Kidney epithelial cell (primary cell): ENCODE measurements at regions not wholly inside any gene's neighbourhood (a gene's known extent, or its start where the extent isn't known, plus 50 kb on each side); places are given as distances from the start of the nearest gene placed in this dataset.

Experiments used
- DNase-seq: peaks from one replicate; pipeline ENCODE4 v3.0.0-alpha.2; 2010; ENCODE audit warnings: low read depth
- H3K27me3 ChIP-seq: 2 replicates; pipeline ENCODE4 v1.6.0; 2011; ENCODE audit warnings: low read length; ENCODE audit not compliant: control insufficient read depth, insufficient read depth
- H3K36me3 ChIP-seq: 2 replicates; pipeline ENCODE4 v1.5.1; 2011; ENCODE audit warnings: low read length; ENCODE audit not compliant: control insufficient read depth, insufficient read depth
- H3K4me3 ChIP-seq: 2 replicates; pipeline ENCODE4 v1.5.1; 2011; ENCODE audit warnings: low read depth, mild to moderate bottlenecking, control low read depth, low read length
- TF ChIP-seq, protein P1 (sequence below): IDR thresholded peaks from 2 replicates; pipeline ENCODE4 v1.5.1; 2011; ENCODE audit warnings: mild to moderate bottlenecking, moderate library complexity, low read length, control low read depth, inconsistent platforms; ENCODE audit not compliant: insufficient read depth, poor library complexity, severe bottlenecking

DNA sequence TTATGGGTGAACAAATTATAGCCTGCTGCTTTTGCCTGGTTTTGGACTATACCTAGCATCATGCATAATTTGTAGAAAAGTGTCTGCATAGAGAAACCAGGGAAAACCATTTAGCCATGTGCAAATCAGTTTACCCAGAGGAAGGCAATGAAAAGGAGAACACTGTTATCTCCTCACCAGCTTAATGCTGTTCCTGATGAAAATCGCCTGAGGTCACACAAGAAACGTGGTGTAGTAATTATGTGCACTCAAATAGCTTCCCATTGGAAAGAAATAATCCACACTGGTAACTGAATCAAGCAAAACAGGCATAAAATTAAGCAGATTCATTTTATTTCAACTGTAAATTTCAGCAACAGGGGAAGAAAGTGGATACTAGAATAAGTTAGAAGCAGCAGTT is 51.7 kb upstream of the FAM240B start:
- no peaks in the 10 kb centered on the region for H3K27me3 ChIP-seq
- H3K36me3 ChIP-seq: no peaks in the 10 kb centered on the region
- TF ChIP-seq, protein P1, sequence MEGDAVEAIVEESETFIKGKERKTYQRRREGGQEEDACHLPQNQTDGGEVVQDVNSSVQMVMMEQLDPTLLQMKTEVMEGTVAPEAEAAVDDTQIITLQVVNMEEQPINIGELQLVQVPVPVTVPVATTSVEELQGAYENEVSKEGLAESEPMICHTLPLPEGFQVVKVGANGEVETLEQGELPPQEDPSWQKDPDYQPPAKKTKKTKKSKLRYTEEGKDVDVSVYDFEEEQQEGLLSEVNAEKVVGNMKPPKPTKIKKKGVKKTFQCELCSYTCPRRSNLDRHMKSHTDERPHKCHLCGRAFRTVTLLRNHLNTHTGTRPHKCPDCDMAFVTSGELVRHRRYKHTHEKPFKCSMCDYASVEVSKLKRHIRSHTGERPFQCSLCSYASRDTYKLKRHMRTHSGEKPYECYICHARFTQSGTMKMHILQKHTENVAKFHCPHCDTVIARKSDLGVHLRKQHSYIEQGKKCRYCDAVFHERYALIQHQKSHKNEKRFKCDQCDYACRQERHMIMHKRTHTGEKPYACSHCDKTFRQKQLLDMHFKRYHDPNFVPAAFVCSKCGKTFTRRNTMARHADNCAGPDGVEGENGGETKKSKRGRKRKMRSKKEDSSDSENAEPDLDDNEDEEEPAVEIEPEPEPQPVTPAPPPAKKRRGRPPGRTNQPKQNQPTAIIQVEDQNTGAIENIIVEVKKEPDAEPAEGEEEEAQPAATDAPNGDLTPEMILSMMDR: no peak
- no peak for DNase-seq
- H3K4me3 ChIP-seq: no peak overlapping the region
